ENCODE measurements at regions not wholly inside any gene's neighbourhood (a gene's known extent, or its start where the extent isn't known, plus 50 kb on each side); places are given as distances from the start of the nearest gene placed in this dataset.
"Not testable (repeated sequence)": the region's sequence is repeated elsewhere in the genome, so short reads cannot be mapped to it uniquely, and the experiment has no call there.

- DNase-seq = no peak
Observed at GRCh38 chr12:127025545-127025944, 1241.4 kb upstream of the TMEM132C start.

DNA sequence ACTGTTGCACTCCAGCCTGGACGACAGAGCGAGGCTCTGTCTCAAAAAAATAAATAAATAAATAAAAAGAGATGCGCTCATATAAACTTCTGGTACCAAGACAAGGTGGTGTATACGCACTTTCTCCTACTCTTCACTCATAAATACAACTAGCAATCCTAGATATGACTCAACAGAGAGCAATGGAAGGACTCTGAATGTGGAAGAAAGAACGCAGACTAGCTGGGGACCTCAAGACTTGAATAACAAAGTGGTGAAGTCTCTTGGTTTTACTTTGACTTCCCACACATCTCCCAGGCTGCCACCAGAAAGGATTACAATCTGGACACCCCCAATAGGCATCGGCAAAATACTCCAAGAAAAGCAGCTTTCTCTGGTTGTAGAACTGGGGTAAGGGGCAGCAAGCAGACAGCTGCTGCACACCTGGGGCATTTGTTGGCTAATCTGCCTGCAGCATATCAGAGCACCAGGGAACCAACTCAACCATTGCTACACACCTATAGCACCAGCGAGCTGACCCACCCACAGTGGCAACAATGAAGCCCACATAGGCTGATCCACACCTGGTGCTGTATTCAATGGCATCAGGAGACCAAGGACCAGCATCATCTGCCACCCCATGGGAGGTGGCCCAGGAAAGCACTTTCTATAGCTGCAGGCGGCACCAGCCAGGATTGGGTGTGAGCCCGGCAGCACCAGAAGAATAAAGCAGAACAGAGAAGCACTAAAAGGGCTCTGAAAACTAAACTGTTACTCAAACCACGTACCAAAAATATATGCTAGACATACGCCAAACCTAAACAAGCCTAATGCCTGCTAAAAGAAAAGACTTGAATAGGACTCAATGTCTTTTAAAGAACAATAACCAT is 1231.7 kb upstream of the TMEM132C start:
- DNase-seq = no peak

GRCh38 chr12:127038152-127038551 is 1228.8 kb upstream of the TMEM132C start:
- DNase-seq = no peak

GRCh38 chr12:127038761-127039160 is 1228.2 kb upstream of the TMEM132C start:
- no peak for DNase-seq

- DNase-seq = no peak
Observed at GRCh38 chr12:127041985-127042625, 1224.9 kb upstream of the TMEM132C start.

GRCh38 chr12:127043731-127044130 is 1223.2 kb upstream of the TMEM132C start:
- no peak for DNase-seq

DNA sequence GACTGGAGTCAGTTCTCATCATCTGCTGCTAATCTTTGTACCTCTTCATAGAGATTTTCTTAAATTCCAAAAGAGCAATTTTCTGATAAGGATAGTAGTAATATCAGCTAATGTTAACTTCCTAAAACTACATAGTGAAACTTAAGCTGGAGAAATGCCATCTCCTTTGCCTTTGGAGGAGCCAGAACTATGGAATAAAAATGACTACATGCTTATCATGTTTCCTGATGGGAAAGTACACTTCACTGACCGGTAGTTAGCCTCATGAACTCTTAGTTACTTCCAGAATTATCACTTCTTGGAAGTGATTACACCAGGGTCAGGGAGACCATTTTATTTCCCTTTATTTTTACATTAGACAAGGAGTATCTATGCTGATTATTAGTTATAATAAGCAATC is 1222.1 kb upstream of the TMEM132C start:
- DNase-seq = no peak

GRCh38 chr12:127046467-127046866 is 1220.5 kb upstream of the TMEM132C start:
- no peak for DNase-seq

GRCh38 chr12:127048057-127048456 is 1218.9 kb upstream of the TMEM132C start:
- DNase-seq = no peak

DNA sequence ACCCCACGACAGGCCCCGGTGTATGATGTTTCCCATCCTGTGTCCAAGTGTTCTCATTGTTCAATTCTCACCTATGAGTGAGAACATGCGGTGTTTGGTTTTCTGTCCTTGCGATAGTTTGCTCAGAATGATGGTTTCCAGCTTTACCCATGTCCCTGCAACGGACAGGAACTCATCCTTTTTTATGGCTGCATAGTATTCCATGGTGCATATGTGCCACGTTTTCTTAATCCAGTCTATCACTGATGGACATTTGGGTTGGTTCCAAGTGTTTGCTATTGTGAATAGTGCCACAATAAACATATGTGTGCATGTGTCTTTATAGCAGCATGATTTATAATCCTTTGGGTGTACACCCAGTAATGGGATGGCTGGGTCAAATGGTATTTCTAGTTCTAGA is 1218.4 kb upstream of the TMEM132C start:
- not testable (repeated sequence) for DNase-seq

- no peak for DNase-seq
Observed at GRCh38 chr12:127051139-127051538, 1215.8 kb upstream of the TMEM132C start.

DNA sequence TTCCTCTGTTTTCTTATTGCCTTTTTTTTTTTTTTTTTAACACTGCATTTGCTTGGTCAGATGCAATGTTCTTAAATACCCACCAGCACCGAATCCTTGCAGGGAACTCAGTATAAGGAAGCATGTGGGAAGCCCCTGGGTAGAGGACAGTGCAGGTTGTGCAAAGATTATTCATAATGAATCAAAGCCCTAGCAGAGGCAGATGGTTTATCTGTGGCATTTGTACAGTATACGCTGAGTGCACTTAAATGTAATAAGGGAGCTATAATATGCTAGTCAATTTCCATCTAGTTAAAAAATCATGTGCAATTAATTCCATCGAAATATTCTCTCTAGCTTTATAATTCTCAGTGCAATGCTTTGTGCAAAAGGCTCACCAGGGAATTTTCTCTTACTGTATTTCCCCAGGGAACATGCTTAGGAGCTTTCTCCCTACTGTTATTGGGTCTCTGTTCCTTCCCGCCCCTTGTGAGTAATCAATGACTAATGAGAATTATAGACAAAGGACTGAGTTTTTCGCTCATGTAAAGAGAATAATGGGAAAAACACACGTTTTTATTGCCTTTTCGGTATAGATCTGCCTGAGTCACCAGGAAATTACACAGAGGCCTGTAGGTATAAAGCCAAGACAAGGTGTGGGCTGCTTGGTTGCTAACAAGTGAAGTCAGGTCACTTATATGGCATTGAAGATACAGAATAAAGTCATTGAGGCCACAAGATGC is 1214.3 kb upstream of the TMEM132C start:
- DNase-seq = no peak

- DNase-seq = no peak
Observed at GRCh38 chr12:127054531-127054930, 1212.4 kb upstream of the TMEM132C start.

DNA sequence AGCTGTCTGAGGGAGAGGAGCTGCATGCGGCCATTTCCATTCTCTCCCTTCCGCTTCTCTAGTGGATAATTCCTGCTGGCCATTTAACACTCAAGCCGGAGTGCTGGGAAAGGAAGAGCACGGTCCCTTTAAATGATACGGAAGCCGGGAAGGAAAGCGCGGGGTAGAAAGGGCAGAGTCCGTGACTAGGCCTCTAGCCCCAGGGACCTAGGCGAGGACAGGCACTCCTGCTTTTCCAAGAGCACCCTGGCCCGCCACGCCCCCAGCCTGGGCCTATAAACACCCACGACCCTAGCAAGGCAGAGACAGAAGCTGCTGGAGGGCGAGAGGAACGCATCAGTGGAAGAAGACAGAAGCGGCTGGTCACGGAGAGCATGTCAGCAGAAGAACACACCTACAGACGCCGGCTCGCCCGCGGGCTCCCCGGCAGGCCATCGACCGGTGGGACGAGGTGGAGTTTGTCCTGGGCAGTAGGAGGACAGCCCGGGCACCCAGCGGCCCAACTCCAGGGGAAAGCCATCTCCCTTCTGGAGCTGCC is 1206.6 kb upstream of the TMEM132C start:
- DNase-seq = no peak

DNA sequence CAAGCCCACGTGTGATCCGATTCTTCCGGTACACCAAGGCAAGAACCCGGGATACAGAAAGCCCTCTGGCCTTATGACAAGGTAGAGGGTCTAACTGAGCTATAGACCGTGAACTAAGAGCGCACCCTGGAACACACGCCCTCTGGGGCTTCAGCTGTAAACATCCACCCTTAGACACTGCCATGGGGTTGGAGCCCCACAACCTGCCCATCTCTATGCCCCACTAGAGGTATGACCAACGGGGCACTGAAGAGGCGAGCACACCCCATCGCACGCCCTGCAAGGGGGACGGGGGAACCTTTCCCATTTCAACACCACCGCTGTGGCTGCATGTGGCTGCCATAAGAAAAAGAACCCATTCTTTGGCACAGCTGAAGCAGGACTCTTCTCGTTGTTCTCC is 1206.0 kb upstream of the TMEM132C start:
- no peak for DNase-seq

DNA sequence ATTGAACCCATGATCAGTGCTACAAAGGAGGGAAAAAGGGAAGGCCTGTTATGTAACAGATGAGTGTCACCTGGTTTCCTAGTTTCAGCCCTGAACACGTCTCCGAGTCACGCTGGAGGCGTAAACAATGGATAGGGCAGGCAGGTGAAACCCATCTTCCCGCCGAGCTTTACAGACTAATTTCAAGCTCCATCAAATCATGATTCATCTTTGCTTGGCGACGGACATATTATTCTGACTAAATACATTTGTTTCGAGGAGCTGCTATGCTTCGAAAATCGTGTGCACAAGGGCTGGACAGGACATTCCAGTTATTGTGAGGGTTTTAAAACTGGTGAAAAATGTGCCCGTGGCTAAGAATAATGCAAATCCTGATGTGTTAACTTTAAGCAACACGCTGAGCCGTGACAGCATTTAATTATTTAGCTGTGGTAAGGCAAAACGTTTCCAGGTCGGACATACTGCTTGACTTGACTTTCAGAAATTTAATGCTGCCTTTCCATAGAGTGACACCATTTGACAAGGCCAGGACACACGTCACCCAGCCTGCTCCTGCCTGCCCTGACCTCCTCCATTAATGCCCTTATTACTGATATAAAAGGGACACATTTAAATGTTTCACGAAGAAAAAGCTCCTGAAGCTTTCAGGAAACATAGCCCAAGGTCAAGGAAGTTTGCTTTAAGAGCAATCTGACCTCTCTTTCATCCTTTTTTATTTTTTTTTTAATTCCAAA is 1203.5 kb upstream of the TMEM132C start:
- DNase-seq = no peak

DNA sequence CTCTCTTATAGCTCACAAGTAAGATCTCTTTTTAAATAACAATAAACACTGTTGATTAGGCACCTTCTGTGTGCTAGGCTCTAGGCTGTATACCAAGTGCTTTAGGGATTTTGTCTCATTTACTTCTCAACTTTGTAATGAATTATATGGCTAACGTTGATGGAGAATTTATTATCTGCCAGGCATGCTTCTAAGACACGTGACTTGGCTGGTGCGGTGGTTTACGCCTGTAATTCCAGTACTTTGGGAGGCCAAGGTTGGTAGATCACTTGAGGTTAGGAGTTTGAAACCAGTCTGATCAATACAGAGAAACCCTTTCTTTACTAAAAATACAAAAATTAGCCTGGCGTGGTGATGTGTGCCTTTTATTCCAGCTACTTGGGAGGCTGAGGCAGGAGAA is 1202.8 kb upstream of the TMEM132C start:
- no peak for DNase-seq

GRCh38 chr12:127065595-127065994 is 1201.4 kb upstream of the TMEM132C start:
- no peak for DNase-seq

- no peak for DNase-seq
Observed at GRCh38 chr12:127070515-127071157, 1196.3 kb upstream of the TMEM132C start.

- no peak for DNase-seq
Observed at GRCh38 chr12:127074161-127074560, 1192.8 kb upstream of the TMEM132C start.

GRCh38 chr12:127075981-127076380 is 1191.0 kb upstream of the TMEM132C start:
- DNase-seq = no peak
